ENCODE measurements at regions not wholly inside any gene's neighbourhood (a gene's known extent, or its start where the extent isn't known, plus 50 kb on each side); places are given as distances from the start of the nearest gene placed in this dataset.
"Not testable (repeated sequence)": the region's sequence is repeated elsewhere in the genome, so short reads cannot be mapped to it uniquely, and the experiment has no call there.

DNA sequence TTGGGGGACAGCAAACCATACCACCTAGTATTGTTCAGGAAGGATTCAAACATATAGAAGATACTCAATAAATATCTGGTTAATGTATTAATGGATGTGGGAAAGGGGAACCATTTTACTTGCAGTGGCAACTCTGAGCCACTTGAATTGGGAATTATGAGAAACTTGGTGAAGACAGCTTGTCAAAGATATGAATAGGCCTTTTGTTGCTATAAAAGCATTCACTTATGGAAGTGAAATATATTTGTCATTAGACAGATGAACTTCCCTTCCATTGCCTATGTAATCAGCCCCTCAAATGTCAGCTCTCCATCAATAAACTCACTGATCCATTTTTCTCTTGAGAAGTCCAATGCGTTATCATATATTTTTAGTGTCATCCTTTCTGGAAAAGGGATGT is 56.1 kb downstream of the GPR85 start:
- no peaks in the 10 kb centered on the region for H3K9me3 ChIP-seq (ENCODE audit: control insufficient read depth in 1 of 2, low read length in 2 of 2)
- Mint-ChIP-seq H3K9me3 (peaks cover 0 to 2% (median 0%) of the 10 kb centered on the region in 8 donors), H3K27ac (no peak overlapping the region), H3K4me3 (no peak overlapping the region), H3K36me3 (no peaks in the 10 kb centered on the region), H3K27me3 (peaks cover 7 to 8% of the 10 kb centered on the region in 2 donors), H3K4me1 (no peaks in the 10 kb centered on the region)
- H3K36me3 ChIP-seq (ENCODE audit: insufficient read depth, low read length), result no peaks in the 10 kb centered on the region
- no peak overlapping the region for H3K4me3 ChIP-seq (ENCODE audit: low read length in 2 of 2)
- DNase-seq, result no peak
- intact Hi-C loops (cut with micrococcal nuclease), result no loop called here
- H3K27ac ChIP-seq (ENCODE audit: low read depth, low read length), result no peak overlapping the region
- ChIA-PET CTCF (ENCODE audit: partially characterized antibody) (no interaction called here), POLR2A (ENCODE audit: partially characterized antibody) (no interaction called here)
- no peaks in the 10 kb centered on the region for H3K27me3 ChIP-seq (ENCODE audit: insufficient read depth, low read length)
- H3K4me1 ChIP-seq (ENCODE audit: insufficient read depth, low read length), result no peaks in the 10 kb centered on the region

DNA sequence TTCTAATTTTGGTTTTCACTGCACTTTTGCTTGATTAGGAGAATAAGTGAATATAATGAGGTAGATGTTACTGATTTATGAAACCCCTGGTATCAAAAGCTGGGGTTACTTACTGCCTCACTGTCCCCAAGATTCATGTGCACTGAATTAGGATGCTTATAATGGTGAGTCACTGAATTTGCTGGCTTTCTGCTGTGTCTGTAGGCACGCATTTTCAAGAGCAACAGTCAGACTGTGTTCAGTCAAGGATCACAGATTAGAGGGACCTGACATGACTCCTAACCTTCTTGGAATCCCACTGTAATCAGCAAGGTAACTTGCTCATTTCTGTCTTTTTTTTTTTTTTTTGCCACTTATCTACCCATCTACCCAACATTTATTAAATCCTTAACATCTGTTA is 59.7 kb downstream of the GPR85 start:
- Histone ChIP-seq H3K27ac (ENCODE audit: low read depth, low read length) (no peak overlapping the region), H3K4me3 (ENCODE audit: low read length in 2 of 2) (no peak overlapping the region), H3K4me1 (ENCODE audit: insufficient read depth, low read length) (no peaks in the 10 kb centered on the region), H3K36me3 (ENCODE audit: insufficient read depth, low read length) (no peaks in the 10 kb centered on the region), H3K9me3 (ENCODE audit: control insufficient read depth in 1 of 2, low read length in 2 of 2) (no peaks in the 10 kb centered on the region), H3K27me3 (ENCODE audit: insufficient read depth, low read length) (no peaks in the 10 kb centered on the region)
- Mint-ChIP-seq H3K36me3 (no peaks in the 10 kb centered on the region), H3K27me3 (peaks cover 3 to 10% of the 10 kb centered on the region in 2 donors), H3K9me3 (peaks cover 0 to 5% (median 0%) of the 10 kb centered on the region in 8 donors), H3K27ac (no peak overlapping the region), H3K4me1 (no peaks in the 10 kb centered on the region), H3K4me3 (no peak overlapping the region)
- ChIA-PET CTCF (ENCODE audit: partially characterized antibody) (no interaction called here), POLR2A (ENCODE audit: partially characterized antibody) (no interaction called here)
- DNase-seq, result no peak
- intact Hi-C loops (cut with micrococcal nuclease), result no loop called here

DNA sequence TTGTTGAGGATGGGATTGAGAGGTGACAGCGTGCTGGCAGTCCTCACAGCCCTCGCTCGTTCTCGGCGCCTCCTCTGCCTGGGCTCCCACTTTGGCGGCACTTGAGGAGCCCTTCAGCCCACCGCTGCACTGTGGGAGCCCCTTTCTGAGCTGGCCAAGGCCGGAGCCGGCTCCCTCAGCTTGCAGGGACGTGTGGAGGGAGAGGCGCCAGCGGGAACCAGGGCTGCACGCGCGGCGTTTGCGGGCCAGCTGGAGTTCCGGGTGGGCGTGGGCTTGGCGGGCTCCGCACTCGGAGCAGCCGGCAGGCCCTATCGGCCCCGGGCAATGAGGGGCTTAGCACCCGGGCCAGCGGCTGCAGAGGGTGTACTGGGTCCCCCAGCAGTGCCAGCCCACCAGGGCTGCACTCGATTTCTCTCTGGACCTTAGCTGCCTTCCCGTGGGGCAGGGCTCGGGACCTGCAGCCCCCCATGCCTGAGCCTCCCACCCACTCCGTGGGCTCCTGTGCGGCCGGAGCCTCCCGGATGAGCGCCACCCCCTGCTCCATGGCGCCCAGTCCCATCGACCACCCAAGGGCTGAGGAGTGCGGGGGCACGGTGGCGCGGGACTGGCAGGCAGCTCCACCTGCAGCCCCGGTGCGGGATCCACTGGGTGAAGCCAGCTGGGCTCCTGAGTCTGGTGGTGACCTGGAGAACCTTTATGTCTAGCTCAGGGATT is 69.3 kb downstream of the GPR85 start:
- H3K36me3 ChIP-seq (ENCODE audit: insufficient read depth, low read length); intact Hi-C loops (cut with micrococcal nuclease); H3K27ac ChIP-seq (ENCODE audit: low read depth, low read length); H3K4me3 Mint-ChIP-seq; H3K36me3 Mint-ChIP-seq; H3K4me3 ChIP-seq (ENCODE audit: low read length in 2 of 2); H3K27ac Mint-ChIP-seq; H3K27me3 Mint-ChIP-seq; H3K27me3 ChIP-seq (ENCODE audit: insufficient read depth, low read length); H3K4me1 ChIP-seq (ENCODE audit: insufficient read depth, low read length); H3K4me1 Mint-ChIP-seq; POLR2A ChIA-PET (ENCODE audit: partially characterized antibody); CTCF ChIA-PET (ENCODE audit: partially characterized antibody); DNase-seq; H3K9me3 ChIP-seq (ENCODE audit: control insufficient read depth in 1 of 2, low read length in 2 of 2): not testable (repeated sequence)
- peaks cover 0 to 10% (median 4%) of the 10 kb centered on the region in 8 donors for H3K9me3 Mint-ChIP-seq

DNA sequence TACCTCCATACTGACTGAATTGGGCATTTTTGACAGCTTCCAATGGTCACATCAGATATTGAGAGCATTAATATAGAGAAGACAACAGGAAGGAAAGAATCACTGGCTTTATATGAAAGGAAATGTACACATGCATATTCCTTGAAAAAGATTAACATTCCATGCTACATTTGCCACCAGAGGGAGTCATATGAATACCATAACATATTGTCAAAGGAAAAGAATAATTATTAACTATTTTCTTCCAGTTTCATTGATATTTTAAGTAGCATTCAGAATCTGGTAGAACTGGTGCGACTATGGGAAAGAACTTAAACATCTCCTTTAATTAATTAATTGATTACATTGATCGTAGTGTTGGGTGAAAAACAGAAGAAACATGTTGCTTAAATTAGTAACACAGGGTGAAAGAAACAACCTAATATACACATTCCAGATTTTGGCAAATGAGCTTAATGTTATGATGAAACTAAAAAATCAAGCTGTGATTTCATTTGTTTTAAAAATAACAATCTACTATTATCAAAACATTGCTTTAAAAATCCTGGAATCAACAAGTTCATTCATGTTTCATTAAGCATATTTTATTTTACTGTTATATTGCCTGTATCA is 71.5 kb downstream of the GPR85 start:
- no peak overlapping the region for H3K4me3 Mint-ChIP-seq
- POLR2A ChIA-PET (ENCODE audit: partially characterized antibody), result no interaction called here
- H3K9me3 Mint-ChIP-seq, result peaks cover 0 to 7% (median 4%) of the 10 kb centered on the region in 8 donors
- intact Hi-C loops (cut with micrococcal nuclease), result no loop called here
- no peaks in the 10 kb centered on the region for H3K9me3 ChIP-seq (ENCODE audit: control insufficient read depth in 1 of 2, low read length in 2 of 2)
- no peak overlapping the region for H3K27ac ChIP-seq (ENCODE audit: low read depth, low read length)
- no peak for DNase-seq
- no peaks in the 10 kb centered on the region for H3K27me3 ChIP-seq (ENCODE audit: insufficient read depth, low read length)
- peaks cover 1 to 2% of the 10 kb centered on the region in 2 donors for H3K27me3 Mint-ChIP-seq
- H3K27ac Mint-ChIP-seq, result no peak overlapping the region
- no peaks in the 10 kb centered on the region for H3K36me3 ChIP-seq (ENCODE audit: insufficient read depth, low read length)
- CTCF ChIA-PET (ENCODE audit: partially characterized antibody), result no interaction called here
- H3K4me3 ChIP-seq (ENCODE audit: low read length in 2 of 2), result no peak overlapping the region
- H3K4me1 ChIP-seq (ENCODE audit: insufficient read depth, low read length), result no peaks in the 10 kb centered on the region
- H3K4me1 Mint-ChIP-seq, result no peaks in the 10 kb centered on the region
- no peaks in the 10 kb centered on the region for H3K36me3 Mint-ChIP-seq

DNA sequence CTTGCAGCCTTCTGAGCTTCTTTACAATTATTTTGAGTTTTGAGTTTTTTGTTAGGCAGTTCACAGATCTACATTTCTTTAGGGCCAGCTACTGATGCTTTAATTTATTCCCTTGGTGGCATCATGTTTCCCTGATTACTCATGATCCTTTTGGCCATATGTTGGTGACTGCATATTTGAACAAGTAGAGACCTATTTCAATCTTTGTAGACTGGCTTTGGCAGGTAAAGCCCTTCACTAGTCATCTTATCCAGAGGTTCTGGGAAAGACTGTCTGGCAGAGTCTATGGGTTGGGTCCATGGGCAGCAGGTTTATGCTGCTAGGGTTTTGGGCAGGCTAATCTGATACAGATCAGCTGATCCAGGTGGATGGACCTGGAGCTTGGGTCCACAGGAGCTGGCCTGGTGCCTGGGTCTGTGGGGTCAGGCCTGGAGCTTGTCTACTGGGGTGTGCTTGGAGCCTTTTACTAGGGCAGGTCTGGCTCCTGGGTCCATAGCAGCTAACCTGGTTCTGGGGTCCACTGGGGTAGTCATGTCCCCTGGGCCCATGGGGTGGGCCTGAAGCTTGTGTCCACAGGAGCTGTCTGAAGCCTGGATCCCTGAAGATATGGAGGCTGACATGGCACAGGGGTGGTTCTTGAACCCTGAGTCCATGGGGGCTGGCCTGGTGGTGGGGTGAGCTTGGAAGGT is 72.7 kb downstream of the GPR85 start:
- Mint-ChIP-seq H3K4me1 (no peaks in the 10 kb centered on the region), H3K27me3 (peaks cover 1 to 2% of the 10 kb centered on the region in 2 donors), H3K9me3 (peaks cover 0 to 7% (median 4%) of the 10 kb centered on the region in 8 donors), H3K36me3 (no peaks in the 10 kb centered on the region), H3K4me3 (no peak overlapping the region), H3K27ac (no peak overlapping the region)
- H3K4me1 ChIP-seq (ENCODE audit: insufficient read depth, low read length), result no peaks in the 10 kb centered on the region
- ChIA-PET POLR2A (ENCODE audit: partially characterized antibody) (no interaction called here), CTCF (ENCODE audit: partially characterized antibody) (no interaction called here)
- H3K27me3 ChIP-seq (ENCODE audit: insufficient read depth, low read length), result no peaks in the 10 kb centered on the region
- H3K27ac ChIP-seq (ENCODE audit: low read depth, low read length), result no peak overlapping the region
- intact Hi-C loops (cut with micrococcal nuclease), result no loop called here
- H3K36me3 ChIP-seq (ENCODE audit: insufficient read depth, low read length), result no peaks in the 10 kb centered on the region
- H3K9me3 ChIP-seq (ENCODE audit: control insufficient read depth in 1 of 2, low read length in 2 of 2), result no peaks in the 10 kb centered on the region
- no peak overlapping the region for H3K4me3 ChIP-seq (ENCODE audit: low read length in 2 of 2)
- DNase-seq, result no peak

DNA sequence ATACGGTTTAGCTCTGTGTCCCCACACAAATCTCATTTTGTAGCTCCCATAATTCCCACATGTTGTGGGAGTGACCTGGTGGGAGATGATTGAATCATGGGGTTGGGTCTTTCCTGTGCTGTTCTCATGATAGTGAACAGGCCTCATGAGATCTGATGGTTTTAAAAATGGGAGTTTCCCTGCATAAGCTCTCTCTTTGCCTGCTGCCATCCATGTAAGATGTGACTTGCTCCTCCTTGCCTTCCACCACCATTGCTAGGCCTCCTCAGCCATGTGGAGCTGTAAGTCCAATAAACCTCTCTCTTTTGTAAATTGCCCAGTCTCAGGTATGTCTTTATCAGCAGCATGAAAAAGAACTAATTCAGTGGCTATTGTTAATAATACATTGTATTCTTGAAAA is 73.8 kb downstream of the GPR85 start:
- CTCF ChIA-PET (ENCODE audit: partially characterized antibody); H3K36me3 Mint-ChIP-seq; DNase-seq; H3K36me3 ChIP-seq (ENCODE audit: insufficient read depth, low read length); H3K27ac ChIP-seq (ENCODE audit: low read depth, low read length); H3K27me3 Mint-ChIP-seq; H3K4me1 Mint-ChIP-seq; H3K4me3 Mint-ChIP-seq; H3K27ac Mint-ChIP-seq; H3K9me3 Mint-ChIP-seq; POLR2A ChIA-PET (ENCODE audit: partially characterized antibody); H3K4me1 ChIP-seq (ENCODE audit: insufficient read depth, low read length); intact Hi-C loops (cut with micrococcal nuclease); H3K27me3 ChIP-seq (ENCODE audit: insufficient read depth, low read length); H3K9me3 ChIP-seq (ENCODE audit: control insufficient read depth in 1 of 2, low read length in 2 of 2); H3K4me3 ChIP-seq (ENCODE audit: low read length in 2 of 2): not testable (repeated sequence)

DNA sequence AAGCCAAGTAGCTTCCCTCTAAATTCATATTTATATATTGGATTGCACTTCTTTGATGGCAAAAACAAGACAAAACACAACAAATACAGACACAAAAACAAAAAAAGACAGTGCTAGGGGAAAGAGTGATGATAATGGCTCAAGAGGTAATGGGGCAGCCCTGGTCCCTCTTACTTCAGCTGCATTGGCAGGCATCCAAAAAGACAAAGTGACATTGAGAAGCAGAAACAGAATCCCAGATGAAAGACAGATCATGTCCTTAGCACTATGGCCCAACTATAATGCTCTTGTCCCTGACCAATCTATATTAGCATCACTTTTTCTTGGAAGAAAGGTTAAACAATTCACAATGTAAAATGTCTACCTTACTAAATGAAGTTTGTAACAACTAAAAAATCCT is 76.2 kb downstream of the GPR85 start:
- Mint-ChIP-seq H3K36me3 (no peaks in the 10 kb centered on the region), H3K4me1 (no peaks in the 10 kb centered on the region), H3K27me3 (peaks cover 1 to 2% of the 10 kb centered on the region in 2 donors), H3K4me3 (no peak overlapping the region), H3K9me3 (peaks cover 0 to 7% (median 5%) of the 10 kb centered on the region in 8 donors), H3K27ac (no peak overlapping the region)
- Histone ChIP-seq H3K27me3 (ENCODE audit: insufficient read depth, low read length) (no peaks in the 10 kb centered on the region), H3K4me1 (ENCODE audit: insufficient read depth, low read length) (no peaks in the 10 kb centered on the region), H3K4me3 (ENCODE audit: low read length in 2 of 2) (no peak overlapping the region), H3K27ac (ENCODE audit: low read depth, low read length) (no peak overlapping the region), H3K9me3 (ENCODE audit: control insufficient read depth in 1 of 2, low read length in 2 of 2) (no peaks in the 10 kb centered on the region), H3K36me3 (ENCODE audit: insufficient read depth, low read length) (no peaks in the 10 kb centered on the region)
- POLR2A ChIA-PET (ENCODE audit: partially characterized antibody), result no interaction called here
- no peak for DNase-seq
- CTCF ChIA-PET (ENCODE audit: partially characterized antibody), result no interaction called here
- intact Hi-C loops (cut with micrococcal nuclease), result no loop called here

Data from CD4-positive, alpha-beta memory T cell (primary cell).